8988T (cell line): ENCODE measurements at regions not wholly inside any gene's neighbourhood (a gene's known extent, or its start where the extent isn't known, plus 50 kb on each side); places are given as distances from the start of the nearest gene placed in this dataset.
"Not testable (repeated sequence)": the region's sequence is repeated elsewhere in the genome, so short reads cannot be mapped to it uniquely, and the experiment has no call there.

Experiments used
- DNase-seq: peaks from one replicate; pipeline ENCODE4 v3.0.0; 2011

DNA sequence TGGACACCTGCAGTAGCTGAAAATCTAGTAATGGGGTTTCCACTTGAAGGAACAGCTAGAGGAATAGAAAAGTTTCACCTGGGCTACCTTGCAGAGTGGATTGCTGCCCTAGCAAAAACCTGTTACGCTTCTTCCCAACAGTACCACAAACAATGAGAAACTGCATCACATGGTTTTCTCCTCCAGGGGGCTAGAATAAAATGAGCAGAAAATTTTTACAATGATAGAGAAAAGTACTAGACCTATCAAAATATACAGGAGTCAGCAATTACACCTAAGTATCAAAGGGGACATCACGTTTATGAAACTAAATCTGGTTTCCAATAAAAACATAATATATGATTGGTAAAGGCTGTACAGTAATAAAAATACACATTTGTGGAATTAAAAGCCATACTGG lies 423.1 kb upstream of the PITX2 start:
- no peak for DNase-seq

DNA sequence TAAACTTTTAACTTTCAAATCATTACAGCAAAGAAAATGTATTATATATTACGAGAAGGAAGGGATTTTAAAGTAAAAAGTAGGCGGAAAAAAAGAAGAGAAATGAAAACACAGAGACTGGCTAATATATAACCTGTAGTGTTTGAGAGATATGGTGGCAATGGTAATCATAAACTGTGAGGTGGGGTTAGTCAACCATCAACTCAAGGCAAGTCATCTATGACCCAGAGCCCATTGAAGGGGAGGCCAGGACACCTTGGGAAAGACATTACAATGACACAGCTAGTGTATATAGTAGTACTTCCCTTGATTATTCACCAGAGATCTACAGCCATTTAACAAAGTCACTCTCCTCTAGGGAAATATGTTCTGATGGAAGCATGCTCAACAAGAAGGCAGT lies 423.9 kb upstream of the PITX2 start:
- DNase-seq: no peak

DNA sequence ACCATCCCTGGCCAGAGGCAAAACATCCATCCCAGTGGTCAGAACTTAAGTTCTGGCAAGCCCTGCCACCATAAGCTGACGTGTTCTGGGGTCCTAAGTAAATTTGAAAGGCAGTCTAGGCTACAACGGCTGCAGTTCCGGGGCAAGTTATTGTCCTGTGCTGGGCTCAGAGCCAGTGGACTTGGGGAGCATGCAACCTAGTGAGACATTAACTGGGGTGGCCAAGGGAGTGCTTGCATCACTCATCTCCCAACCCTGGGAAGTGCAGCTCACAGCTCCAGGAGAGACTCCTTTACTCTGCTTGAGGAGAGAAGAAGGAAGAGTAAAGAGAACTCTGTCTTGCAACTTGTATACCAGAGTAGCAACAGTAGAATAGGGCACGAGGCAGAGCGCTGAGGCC lies 425.4 kb upstream of the PITX2 start:
- no peak for DNase-seq

DNA sequence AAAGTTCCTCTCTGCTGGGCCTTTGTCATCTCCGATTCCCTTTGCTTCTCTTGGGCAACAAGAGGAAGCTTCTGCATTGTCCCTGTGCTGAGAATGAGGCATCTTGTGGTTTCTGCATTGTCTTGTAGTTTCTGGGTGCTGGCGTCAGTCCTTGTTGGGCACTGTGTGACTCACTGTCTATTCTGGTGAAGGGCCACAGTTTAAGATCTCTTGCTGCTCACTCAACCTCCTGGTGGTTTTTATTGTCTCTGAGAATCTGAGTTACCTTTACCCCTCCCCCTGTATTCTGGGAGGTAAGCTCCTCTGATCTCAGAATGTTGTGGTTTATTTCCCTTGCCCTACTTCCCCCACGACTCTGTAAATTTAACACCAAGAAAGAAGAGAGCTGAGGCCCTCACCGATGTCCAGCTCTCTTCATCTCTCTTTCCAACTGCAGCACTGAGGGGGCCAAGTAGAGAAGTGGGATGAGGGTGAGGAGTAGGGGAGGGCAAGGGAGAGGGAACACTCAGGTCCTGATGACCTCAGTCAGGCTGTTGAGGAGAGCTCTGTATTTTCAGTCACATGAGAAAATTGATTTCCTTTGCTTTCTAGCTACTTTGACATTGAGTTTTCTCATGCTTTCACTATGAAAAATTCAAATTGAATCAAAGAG lies 441.6 kb upstream of the PITX2 start:
- no peak for DNase-seq

DNA sequence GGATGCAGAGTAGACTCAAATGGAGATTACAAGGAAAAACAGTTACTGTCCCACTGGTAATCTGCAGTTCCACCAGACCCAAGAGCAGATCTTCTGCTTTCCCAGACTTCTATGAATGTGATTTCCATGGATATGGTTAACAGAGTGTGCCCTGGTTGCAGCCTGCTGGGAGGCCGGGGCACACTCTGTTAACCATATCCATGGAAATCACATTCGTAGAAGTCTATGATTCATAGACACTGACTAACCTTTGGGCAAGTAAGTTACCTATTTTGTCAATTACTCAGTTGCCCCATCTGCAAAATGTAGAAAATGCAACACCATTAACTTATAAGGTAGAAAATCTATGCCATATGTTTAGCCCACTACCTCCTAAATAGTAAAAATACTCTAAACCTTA lies 443.1 kb upstream of the PITX2 start:
- DNase-seq: no peak

DNA sequence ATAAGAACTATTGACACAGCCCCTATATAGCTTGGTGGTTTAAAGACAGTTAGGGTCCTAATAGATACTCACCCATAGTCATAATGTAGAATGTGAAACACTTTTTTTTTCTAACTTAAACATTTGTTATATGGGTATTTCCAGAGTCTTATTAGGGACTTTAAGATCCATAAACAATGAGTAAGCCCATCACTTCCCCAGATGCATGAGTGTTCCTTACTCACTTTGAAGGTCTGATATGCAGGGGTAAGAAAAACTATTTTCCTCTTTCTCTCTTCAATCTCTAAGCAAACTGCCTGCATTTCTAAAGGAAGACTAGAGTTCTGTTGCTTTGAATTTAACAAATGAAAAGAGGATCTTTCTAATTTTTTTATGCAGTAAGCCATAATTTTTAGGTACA lies 443.6 kb upstream of the PITX2 start:
- DNase-seq: no peak

DNA sequence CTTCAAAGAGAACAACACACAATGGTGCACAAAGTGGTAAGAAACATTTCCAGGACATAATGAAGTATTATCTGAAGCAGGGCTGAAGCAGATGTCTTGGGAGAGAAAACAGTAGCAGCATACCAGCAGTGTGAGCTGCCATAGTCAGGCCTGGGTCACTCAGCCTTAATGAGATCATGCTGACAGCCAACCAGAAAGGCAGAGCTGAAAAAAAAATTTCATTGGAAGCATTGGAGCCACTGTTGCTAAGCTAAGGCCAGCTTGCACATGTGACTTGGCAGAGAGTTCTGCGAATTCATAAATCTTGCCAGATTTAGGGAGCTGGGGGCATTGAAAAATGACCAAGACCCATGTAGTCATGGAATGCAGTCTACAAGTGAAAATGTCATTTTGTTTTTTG lies 444.0 kb upstream of the PITX2 start:
- no peak for DNase-seq

DNA sequence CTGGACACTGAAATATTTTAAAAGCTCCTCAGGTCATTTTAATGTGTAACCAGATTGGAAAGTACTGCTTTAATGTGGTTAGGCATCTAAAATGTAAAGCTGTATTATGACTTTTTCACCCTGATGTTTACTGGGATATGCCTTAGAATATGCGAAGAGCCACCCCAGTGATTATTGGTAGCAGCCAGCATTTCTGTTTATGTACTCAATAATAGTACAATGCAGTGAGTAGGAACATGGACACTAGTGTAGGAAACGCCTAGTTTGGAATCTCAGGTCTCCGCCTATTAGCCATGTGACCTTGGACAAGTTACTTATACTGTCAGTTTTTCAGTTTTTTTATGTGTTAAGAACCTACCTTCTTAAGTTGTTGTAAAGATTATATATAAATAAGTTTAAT lies 446.0 kb upstream of the PITX2 start:
- DNase-seq: no peak

DNA sequence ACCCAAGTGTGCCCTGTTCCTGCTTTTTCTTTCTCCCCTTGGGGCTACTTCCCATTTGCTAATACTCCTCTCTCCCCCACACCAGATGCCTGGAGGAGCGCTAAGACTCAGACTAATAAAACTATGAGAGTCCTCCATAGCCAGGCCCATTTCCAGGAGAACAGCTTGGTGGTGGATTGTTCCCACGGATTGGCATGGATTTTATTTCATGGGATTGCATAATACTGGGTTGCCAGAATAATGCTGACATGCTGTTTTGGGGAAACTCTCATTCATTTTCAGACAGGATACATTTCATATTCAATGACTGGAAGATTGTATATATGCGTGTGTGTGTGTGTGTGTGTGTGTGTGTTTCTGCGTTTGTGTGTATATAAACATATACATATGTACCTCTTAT lies 447.5 kb upstream of the PITX2 start:
- no peak for DNase-seq

DNA sequence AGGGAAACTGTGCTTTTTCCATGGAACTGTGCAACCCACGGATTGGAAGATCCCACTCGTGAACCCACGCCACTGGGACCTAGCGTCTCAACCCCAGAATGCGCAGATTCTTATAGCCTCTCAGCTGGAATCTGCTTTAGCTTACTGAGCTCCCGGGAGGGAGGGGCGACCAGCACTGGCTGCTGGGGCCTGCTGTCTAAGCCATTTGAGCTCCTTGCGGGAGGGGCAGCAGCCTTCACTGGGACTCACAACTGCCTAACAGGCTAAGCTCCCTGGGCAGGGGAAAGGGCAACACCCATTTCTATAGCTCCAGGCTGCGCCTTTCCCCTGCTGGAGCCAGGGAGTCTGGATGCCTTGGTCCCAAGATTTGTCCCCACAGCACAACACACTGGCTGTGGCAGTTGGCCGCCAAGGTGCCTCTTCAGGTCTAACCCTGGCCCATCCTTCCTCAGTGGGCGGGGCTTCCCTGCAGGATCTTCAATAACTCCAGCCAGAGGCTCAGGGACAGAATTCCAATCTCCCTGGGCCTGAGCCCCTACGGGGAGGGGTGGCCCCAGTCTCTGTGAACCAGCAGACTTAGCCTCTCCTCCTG lies 451.7 kb upstream of the PITX2 start:
- no peak for DNase-seq

DNA sequence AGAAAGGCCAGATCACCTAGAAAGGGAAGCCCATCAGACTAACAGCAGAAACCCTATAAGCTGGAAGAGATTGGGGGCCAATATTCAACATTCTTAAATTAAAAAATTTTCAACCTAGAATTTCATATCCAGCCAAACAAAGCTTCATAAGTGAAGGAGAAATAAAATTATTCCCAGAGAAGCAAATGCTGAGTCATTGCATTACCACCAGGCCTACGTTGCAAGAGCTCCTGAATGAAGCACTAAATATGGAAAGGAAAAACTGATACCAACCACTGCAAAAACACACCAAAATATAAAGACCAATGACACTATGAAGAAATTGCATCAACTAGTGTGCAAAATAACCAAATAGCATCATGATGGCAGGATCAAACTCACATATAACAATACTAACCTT lies 453.4 kb upstream of the PITX2 start:
- DNase-seq: not testable (repeated sequence)

DNA sequence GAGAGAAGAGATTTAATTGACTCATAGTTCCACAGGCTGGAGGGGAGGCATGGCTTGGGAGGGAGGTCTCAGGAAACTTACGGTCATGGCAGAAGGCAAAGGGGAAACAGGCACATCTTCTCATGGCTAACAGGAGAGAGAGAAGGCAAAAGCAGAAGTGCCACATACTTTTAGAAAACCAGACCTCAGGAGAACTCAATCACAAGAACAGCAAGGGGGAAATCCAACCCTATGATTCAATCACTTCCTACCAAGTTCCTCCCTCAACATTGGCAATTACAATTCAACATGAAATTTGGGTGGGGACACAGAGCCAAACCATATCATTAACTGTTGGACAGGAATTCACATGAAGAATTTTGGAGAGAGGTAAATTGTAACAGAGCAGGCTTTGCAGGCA lies 485.3 kb upstream of the PITX2 start:
- DNase-seq: no peak

DNA sequence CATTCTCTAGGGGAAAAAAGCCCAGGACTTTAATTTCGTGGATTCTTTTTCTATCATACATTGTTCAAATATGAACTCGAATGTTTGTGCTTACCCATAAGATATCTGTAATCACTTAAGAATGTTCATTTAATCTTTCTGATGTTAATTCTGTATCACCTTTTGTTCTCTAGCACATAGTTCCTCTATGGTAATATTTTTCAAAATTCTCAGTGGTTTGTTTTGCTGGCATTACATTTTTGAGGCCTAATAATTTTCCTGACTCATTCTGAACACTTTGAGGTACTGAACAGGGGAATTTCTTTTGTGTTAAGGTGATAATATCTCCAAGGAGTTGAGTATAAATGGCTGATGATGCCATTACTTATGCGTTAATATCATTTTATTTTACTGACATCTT lies 490.7 kb upstream of the PITX2 start:
- no peak for DNase-seq

DNA sequence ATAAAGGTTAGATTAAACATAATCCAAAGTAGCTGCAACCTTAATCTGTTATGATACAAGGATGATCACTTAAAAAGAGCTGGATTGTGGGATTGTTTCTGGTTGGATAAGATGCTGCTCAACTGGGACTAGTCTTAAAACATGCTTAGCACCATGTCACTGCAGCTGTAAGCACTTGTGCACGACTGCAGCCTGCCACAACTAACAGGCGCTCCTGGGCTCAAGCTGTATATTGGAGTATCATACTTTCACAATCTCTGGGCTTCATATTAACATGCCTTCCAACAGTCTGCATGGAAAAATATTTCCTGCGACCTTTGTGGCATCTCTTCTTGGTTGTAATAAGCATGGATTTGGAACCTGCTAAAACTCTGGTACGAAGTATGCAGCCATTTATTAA lies 493.0 kb upstream of the PITX2 start:
- no peak for DNase-seq

DNA sequence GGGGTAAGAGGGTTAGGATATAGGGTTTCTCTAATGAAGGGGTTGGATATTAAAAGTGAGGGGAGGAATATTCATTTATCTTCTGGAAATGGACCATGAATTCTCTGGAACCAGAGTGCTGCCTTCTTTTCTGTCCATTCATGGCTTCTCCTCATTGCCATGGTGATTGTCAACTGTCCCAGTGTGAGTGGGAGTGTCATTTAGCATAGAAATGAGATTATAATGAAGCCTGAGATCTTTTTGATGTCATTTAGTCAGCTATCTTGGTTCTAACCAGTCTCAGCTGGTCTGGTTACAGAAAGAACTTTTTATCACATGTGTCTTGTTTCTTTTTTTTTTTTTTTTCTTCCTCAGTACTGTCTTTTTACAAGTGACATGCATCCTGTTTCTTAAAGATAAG lies 497.3 kb upstream of the PITX2 start:
- DNase-seq: no peak

DNA sequence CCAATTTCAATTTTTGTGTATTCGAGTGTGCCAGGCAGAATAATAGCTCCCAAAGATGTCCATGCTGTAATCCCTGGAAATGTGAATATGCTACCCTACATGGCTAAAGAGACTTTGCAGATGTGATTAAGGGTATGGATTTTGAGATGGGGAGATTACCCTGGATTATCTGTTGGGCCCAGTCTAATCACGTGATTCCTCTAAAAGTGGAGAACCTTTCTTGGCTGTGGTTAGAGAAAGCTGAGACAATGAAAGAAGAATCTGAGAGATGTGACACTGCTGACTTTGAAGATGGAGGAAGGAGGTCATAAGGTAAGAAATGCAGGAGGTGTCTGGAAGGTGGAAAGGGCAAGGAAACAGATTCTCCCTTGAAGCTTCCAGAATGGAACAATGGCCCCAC lies 503.5 kb upstream of the PITX2 start:
- DNase-seq: no peak

DNA sequence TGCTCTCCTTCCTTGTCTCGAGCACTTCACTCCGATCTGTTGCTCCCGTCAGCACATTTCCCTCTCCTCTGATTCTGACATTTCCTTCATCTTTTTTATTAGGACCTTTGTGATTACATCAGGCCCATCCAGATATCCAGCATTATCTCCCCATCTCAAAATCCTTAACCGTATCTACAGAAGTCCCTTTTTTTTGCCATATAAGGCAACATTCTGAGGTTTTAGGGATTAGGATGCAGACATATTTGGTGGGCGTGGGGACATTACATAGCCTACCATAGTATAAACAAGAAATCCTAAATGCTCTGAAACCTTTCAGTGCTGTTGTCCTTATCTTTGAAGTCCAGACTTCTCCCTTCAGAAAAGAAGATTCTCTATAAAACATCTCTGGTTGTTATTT lies 505.0 kb upstream of the PITX2 start:
- no peak for DNase-seq

DNA sequence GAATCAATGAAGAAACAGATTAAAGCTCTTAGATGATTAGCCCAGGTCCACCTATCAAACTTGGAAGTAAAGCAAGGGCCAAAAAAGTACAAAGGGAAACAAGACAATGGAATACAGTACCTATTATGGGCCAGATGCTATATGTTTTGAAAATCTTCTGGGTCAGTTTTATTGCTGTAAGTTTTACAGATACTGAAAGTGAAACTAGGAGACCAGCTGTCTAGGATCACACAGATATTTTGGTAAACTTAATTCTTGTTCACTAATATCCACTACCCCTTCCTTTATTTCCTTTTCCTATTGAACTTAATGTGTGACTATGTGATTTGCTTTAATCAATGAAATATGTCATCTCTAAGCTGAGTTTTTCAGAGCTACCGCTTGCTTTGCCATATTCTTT lies 505.4 kb upstream of the PITX2 start:
- no peak for DNase-seq

DNA sequence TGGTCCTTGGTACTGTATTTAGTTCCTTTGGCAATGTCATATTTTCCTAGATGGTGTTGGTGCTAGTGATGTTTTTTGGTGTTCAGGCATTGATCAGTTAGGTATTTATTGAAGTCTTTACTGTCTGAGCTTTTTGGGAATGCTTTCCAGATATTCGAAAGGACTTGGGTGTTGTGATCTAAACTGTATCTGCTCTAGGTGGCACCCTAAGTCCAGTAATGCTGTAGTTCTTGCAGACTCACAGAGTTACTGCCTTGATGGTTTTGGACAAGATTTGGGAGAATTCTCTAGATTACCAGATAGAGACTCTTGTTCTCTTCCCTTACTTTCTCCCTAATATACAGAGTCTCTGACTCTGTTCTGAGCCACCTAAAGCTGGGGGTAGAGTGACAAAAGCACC lies 513.6 kb upstream of the PITX2 start:
- DNase-seq: no peak

DNA sequence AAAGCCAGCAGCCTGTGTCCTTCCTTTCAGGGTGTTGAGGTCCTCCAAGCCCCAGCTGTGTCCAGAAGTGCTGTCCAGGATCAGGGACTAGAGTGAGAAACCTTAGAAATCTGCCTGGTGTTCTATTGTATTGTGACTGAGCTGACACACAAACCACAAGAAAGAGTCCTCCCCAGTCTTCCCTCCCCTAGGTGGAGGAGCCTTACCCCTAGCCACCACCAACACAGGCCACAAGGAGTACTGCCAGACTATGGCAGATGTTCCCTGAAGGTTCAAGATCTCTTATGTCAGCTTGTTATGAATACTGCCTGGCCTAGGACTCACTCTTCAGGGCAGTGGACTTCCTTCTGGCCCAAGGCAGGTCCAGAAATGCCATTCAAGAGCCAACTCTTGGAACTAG lies 514.1 kb upstream of the PITX2 start:
- no peak for DNase-seq

DNA sequence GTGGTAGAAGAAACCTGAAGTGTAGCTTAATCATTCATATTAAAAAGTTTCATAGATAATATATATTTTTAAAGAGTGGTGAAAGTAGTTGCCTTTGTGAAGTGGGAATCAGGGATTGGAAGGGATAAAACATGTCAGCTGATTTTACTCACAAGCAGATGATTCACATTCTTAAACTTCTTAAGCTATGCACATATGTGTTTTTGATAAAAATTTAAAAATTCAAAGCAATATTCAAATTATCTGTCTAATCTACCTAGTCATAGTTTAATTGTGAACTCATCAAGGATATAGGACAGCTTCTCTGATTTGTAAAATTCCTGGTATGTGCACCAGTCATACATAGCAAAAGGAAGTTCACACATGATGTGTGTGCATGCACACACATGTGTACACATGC lies 520.6 kb upstream of the PITX2 start:
- no peak for DNase-seq

DNA sequence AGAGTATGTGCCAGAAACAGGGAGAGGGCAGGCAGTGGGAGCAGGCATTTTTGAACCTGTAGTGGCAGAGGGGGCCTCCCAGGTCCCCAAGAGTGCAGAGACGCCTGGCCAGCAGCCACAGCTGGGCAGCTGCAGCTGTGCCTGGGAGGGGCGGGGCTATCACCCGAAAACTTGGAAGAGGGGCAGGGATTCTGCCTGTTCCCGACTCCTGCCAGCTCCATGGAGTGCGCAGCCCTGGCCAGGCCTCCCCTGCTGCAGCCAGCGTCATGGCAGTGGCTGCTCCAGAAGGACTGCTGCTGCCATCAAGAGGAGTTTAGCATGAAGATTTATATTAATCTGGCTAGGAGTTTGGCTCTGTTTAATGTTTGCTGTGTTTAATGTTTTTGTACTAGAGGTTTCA lies 532.1 kb upstream of the PITX2 start:
- no peak for DNase-seq

DNA sequence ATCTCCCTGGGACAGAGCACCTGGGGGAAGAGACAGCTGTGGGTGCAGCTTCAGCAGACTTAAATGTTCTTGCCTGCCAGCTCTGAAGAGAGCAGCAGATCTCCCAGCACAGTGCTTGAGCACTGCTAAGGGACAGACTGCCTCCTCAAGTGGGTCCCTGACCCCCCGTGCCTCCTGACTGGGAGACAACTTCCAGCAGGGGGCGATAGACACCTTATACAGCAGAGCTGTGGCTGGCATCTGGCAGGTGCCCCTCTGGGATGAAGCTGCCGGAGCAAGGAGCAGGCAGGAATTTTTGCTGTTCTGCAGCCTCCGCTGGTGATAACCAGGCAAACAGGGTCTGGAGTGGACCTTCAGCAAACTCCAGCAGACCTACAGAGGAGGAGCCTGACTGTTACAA lies 541.7 kb upstream of the PITX2 start:
- not testable (repeated sequence) for DNase-seq

DNA sequence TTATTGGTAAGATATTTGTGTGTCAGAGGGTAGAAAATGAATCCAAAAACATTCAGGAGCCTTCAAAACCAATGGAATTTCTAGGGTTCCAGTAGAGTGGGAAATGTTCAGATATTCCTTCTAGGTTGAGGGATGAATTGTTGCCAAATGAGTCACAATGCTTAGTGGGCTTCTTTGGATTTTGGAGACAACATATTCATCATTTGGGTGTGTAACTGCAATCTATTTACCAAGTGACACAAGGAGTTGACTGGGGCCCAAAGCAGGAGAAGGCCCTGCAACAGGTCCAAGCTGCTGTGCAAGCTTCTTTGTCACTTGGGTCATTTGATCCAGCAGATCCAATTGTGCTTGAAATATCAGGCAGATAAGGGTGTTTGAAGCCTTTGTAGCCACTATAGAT lies 551.5 kb upstream of the PITX2 start:
- no peak for DNase-seq

DNA sequence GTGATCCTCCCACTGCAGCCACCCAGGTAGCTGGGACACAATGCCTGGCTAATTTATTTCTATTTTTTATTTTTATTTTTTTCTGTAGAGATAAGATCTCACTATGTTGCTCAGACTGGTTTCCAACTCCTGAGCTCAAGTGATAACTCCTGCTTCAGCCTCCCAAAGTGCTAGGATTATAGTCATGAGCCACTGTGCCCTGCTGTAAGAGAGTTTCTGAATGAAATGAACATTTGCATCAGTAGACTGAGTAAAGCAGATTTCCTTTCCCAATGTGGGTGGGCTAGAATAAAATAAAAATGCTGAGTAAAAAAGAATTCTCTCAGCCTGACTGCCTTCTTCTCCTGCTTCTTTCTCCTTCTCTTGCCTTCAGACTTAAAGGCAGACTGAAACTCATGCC lies 555.4 kb upstream of the PITX2 start:
- DNase-seq: no peak

DNA sequence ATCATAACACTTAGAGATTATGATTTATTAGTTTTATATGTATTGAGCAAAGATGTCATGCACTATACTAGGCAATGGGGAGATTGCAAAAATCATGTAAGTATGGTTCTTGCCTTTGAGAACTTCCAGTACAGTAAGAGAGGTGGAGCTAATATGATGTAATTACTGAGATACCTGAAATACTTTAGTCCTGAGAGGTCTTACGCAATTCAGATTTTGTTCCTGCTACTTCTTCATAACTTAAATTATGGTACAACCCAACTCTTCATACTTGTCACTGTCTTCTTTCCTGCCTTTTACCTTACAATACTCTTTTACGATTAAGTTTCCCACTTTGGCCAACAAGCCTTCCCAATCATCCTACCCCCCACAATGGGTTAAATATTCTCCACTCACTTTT lies 564.2 kb upstream of the PITX2 start:
- no peak for DNase-seq
